Head of caudate nucleus (tissue), 42 donors: ENCODE measurements at regions not wholly inside any gene's neighbourhood (a gene's known extent, or its start where the extent isn't known, plus 50 kb on each side); places are given as distances from the start of the nearest gene placed in this dataset.

Experiments
- DNase-seq, 42 donors: peaks; one replicate each; pipeline versions ENCODE4 v3.0.0 to v3.0.0-alpha.2; 2020 to 2021; ENCODE audit warnings: mixed read lengths in 7 of 42
- intact Hi-C: fragments of 100-400 bp; cut with DNase I; formaldehyde crosslinking; loops from one replicate; pipeline ENCODE4 v1.15.0; 2022

DNA sequence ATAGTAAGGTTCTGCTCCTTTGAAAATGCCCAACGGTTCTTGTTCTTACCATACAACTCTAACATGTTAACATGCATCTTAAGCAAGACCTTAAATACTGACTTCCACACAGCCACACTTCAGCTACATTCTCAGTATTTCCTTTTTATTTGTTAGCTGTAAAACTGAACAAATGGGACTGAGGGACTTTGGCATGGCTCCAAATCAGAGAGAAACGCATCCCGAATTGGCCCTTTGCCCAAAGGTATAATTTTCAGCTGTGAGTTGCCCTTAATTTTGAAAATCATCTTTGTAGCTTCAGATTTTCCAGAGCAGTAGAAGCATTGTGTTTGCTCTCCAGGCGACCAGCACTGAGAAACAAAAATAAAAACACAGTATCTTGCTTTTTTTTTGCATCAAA, 56.4 kb downstream of the NEUROD6 start:
- intact Hi-C loops: no loop called here
- no peak for DNase-seq

DNA sequence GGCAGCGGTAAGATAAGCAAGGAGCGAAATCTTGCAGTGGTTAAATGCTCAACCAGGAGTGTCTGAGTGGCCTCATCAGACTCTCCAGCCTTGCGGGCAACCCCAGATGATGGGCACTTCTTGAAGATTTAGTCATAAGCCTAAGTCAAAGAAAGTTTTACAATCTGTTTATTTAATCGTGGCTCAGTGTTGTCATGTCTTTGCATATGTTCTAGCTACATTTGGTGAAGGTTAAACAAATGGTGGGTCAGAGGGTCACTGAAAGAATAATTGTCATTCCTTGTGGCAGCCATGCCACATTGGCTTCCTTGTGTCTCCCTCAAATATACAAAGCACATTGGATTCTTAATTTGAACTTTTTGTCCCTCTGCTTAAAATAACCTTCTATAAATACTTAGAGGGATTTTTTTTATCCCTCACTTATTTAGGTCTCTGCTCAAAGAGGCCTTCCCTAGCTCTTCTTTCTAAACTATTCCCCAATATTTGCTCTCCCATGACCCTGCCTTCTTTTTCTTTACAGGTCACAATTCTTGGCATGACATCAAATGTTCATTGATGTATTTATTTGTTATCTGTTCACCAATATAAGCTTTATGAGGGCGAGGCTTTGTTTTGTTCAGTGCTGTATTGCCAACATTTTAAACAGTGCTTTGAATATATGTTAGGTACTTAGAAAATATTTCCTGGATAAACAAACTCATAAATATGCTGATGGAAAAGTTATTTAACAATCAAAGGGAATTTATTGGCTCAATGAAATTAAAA, 68.7 kb downstream of the NEUROD6 start:
- DNase-seq: no peak
- intact Hi-C loops: no loop called here

DNA sequence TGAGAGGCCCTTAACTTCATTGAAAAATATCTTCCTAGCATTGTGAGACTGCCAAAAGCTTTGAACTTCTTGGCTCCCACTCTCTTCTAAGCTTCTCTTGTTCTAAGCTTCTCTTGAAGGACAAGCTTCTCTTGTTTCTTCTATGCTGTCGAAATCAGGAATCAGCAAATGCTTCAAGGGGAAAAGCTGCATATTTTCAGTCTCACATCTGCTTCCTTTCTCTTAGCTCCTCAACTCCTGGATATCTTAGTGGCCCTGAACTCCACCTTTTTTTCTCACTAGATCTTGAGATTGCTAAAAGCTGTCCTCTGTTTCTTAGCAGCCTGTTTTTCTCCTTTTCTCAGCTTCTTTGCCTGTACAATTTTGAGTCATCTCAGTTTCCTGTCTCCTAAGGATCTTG, 73.0 kb downstream of the NEUROD6 start:
- intact Hi-C loops: no loop called here
- no peak for DNase-seq

DNA sequence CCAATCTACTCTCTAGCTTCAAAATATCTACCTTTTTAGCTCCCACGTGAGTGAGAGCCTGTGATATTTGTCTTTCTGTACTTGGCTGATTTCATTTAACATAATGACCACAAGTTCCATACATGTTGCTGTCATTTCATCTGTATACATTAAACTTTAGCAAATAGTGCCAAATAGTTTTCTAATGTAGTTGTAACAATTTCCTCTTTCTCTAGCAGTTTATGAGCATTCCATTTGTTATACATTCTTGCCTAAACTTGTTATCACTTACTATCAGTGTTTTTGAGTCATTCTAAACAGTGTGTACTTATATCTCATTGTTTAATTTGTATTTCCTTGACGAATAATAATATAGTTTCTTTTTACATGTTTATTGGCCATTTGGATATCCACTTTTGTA, 77.2 kb downstream of the NEUROD6 start:
- no peak for DNase-seq
- intact Hi-C loops: no loop called here

DNA sequence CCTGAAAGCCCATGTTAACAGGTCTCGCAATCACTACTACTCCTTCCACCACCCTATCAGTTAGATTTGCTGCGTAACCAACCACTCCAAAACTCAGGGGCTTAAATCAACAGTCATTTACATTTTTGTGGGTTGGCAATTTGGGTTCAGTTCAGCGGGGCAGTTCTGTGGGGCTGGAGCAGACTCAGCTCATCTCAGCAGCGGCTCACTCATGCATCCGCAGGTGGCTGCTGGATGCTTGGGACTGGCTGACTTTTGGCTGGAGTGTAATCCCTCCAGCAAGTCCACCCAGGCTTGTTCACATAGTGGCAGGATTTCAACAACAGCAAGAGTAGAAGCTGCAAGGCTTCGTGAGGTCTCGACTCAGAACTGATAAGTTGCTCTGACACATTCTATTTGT, 79.2 kb downstream of the NEUROD6 start:
- intact Hi-C loops: no loop called here
- no peak for DNase-seq

DNA sequence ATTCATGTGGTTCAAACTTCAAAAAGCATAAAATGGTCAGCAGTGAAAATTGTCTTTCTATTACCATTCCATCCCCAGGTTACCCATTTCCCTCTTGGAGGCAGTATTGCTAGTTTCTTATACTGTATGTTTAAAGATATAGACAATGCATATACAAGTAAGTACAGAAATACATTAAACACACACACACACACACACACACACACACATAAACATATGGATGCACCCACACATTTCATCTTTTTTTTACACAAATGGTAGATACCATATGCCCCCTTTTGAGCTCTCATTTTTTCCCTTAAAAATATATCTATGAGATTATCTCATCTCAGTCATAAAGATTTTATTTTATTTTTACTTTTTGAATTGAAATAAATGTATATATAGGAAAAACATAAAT, 79.7 kb downstream of the NEUROD6 start:
- intact Hi-C loops: no loop called here
- DNase-seq: no peak

DNA sequence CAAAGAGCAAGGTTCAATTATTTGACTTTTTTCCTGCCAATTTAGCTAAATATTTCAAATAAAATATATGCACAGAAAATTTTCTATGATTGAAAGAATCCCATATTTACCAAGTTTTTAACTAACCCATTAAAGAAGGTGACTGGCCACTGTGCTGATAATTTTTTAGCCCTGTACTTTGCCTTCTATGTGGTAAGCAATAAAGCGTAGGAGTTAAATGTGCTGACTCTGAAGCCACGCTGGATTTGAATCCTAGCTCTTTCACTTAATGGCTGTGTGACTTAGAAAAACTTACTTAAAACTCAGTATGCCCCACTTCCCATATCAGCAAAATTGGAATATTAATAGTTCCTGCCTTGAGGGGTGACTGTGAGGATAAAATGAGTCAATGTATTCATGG, 82.1 kb downstream of the NEUROD6 start:
- no peak for DNase-seq
- intact Hi-C loops: no loop called here

DNA sequence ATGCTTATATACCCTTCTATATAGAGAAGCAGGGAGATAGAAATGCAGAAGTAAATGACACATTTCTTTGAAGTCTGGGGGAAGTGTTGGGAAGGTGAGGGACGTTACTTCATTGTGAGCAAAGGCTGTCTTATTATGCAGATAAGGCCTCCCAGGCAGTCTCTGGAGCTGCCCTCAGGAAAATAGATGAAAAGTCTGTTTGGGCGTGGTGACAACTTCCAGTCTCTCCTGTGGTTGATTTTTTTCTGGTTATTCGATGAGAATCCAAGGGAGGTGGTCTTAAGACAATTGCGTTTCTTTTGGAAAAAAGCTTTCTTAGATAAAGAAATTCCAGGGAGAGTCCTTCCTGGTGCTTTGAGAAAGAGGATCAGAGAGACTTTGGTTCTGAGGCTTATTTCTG, 84.0 kb downstream of the NEUROD6 start:
- intact Hi-C loops: no loop called here
- no peak for DNase-seq

DNA sequence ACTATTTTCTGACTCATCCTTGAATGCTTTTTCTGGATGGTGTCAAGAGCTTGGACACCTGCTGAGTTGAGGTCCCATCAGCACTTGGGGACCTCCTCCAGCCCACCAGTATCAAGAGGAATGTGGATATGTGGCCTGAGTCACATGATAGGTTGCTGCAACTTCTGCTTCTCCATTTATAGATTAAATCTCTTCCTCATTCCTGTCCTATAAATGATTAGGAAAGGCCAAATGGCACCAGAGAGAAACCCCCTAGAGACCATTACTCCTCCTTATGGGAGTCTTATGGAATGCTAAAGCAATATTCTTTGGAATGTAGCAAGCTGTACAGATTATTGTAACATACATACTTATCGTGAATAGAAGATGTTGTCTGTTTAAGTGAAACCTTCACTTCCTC, 85.6 kb downstream of the NEUROD6 start:
- intact Hi-C loops: no loop called here
- no peak for DNase-seq

DNA sequence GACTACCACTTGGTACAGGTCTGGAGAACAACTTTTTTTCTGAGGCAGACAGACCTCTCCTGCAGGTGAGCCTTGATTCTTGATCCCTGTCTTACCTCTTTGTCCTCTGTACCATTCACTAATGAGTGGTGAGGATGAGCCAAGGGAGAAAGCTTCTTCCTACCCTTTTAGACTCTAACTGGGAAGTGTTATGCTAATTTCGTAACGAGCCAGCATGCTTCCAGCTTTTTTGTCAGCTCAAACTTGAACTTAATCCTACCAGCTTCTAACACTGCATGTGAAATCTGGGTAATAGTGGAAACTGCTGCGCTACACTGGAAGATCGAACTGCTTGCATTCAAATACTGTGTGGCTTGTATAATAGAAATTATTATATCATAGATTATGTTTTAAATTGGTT, 87.0 kb downstream of the NEUROD6 start:
- DNase-seq: no peak
- intact Hi-C loops: no loop called here

DNA sequence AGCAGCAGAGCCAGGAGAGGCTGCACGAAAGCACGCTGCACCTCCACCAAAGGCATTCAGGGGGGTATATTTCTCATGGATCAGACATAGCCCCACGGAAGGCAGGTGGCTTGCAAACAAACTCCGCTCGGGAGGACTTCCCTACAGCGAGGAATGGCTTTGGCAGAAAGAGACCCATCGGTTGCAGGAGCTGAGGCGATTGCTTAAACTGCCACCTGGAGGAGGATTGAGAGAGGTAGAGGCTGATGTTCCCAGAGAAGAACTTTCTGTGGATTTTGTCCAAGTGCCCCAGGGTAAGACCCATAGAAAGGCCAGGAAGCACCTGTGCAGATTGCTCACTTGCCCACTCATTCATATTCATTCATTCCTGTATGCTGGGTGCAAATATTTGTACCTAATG, 89.1 kb downstream of the NEUROD6 start:
- intact Hi-C loops: no loop called here
- DNase-seq: no peak

DNA sequence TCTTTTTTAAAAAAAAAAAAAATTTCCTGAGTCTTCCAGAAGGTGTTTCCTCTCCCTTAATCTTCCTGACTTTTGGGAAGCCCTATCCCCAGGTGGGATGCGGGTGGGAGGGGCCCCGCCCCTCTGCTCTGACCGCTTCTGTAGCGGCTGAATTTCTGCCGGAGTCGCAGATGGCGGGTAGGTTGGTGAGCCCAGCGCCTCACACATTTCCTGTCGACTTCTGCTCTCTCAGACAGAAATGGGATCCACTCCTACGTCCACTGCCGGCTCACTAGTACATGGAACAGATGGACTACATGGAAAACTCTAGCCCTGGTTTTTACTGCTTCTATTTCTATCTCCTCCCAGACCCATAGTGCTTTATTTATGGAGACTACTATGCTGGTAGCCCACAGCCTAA, 90.9 kb downstream of the NEUROD6 start:
- DNase-seq: no peak
- intact Hi-C loops: no loop called here

DNA sequence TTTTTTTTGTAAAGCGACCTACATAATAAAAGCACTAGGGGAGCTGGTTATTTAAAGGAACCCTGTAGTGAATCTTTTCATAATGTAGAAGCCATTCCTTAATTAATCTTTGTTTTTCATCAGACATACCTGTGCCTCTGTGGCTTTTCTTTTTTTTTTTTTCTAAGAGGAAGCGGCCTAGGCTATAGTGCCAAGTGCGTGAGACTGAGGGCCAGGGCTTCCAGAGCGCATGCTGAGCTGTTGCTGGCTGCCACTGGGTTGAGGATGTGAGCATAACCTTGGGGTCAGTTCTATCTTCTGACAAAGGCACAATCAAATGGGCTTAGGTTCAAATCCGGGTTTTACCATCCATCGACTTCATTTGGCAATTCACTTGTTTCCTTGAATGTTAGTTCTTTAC, 103.7 kb downstream of the NEUROD6 start:
- DNase-seq: no peak
- intact Hi-C loops: no loop called here

DNA sequence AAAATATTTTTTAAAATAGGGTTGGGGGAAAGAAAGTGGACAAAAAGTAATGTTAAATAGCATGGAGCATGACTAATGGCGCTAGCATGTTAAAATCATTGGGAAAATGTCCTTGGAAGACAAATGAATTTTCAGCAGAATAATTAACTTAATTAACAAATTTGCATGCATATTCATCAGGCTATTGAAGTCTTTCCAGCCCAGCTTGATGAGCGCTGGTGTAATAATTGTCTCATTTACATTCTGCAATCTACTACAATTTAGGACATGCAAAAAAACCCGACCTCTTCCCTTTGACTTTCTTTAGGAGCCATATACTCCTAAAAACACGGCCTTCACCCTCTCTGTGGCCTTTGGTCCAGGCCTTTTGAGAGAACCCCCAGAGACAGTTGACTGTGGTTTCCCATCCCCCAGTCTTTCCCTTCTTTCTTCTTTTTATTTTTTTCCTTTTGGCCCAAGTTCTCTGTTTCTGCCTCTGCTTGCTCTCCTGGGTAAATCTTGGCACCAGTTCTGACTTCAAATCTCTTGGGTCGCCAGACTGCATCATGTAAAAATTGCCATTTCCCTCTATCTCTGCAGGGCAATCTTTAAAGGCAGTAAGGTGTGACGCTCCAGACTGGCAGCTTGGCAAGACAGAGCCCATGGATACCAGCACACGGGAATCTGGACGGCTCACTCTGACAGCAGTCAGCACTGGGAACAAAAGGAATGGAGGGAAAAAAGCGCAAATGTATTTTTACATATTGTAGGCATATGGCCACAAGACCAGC, 105.5 kb downstream of the NEUROD6 start:
- no peak for DNase-seq
- intact Hi-C loops: no loop called here

DNA sequence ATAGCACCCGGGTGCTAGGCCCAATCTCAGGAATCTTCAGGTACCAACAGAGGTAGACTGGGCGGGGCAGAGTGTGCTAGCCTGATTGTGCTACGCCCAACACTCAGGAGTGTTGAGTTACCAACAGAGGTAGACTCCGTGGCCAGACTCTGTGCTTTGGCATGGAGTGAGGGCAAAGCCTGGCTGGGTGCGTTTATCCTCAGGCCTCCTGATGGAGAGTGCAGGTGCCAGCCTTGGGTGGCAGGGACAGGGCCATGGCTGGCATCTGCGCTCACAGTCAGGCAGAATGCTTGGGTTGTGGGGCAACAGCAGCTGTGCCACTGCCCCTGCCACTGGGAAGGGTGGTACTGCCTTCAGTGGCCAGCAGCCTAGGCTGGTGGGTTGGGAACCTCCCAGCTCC, 111.6 kb downstream of the NEUROD6 start:
- intact Hi-C loops: no loop called here
- no peak for DNase-seq

DNA sequence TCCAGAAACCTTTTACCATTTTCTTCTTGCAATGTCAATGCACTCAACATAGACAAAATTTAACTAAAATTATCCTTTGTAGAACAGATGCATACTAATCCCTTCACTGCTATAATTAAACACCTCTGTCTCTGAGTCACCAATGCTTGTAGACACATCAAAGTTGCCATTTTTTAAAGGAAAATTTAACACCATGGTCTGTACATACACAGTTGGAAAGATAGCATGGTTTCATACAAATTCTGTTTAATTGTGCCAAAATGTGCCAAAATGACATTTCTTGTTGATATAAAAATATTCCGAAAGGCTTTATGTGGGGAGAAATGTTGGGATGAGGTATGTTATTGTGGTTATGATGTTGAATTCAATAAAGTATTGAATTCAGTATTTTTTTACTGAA, 125.8 kb downstream of the NEUROD6 start:
- intact Hi-C loops: no loop called here
- no peak for DNase-seq

DNA sequence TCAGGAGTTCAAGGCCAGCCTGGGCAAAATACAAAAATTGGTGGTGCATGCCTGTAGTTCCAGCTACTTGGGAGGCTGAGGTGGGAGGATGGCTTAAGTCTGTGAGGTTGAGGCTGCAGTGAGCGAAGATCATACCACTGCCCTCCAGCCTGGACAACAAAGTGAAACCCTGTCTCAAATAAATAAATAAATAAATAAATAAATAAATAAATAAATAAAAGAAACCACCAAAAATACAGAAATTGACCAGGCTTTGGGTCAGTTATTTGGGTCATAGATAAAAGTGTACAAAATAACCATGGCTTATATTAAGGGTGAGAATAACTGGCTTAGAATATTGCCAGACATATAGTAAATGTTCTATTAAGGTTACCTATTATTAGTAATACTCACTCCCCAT, 129.2 kb downstream of the NEUROD6 start:
- intact Hi-C loops: no loop called here
- DNase-seq: no peak

DNA sequence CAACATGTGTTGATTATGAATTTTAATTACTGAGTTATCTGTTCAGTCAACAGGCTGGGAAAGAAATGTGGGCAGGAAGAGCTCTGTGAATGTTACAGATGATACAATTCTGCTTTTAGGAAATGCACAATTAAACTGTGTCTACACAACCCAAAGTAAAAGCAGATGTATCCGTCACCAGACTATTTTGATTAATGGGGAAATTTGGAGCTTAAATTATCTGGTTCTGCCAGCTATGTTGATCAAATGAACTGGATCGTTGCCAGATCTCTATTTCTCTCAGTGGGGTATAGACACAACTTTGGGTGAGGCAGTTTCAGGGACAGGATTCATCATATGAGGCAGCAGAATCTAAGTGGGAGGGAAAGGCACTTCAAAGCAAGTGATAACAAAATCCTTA, 136.5 kb downstream of the NEUROD6 start:
- intact Hi-C loops: no loop called here
- DNase-seq: no peak

DNA sequence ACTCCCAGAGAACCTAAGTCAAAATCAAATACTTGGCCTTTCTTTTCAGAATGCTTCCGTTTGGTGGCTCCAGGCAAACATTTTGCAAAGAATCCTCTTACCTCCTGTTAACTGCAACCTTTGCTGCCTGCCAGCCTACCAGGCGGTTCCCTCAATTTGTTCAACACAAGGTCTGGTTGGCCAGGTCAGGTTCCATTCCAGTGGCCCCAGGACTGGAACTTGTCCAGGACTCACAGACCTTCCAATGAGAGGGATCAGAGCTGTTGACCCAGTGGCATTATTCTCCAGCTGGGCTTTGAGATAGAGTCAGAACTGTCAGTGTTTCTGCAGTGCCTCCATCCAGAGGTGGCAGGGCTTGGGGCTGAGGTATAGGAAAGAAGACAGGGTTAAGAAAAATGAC, 137.0 kb downstream of the NEUROD6 start:
- intact Hi-C loops: no loop called here
- no peak for DNase-seq

DNA sequence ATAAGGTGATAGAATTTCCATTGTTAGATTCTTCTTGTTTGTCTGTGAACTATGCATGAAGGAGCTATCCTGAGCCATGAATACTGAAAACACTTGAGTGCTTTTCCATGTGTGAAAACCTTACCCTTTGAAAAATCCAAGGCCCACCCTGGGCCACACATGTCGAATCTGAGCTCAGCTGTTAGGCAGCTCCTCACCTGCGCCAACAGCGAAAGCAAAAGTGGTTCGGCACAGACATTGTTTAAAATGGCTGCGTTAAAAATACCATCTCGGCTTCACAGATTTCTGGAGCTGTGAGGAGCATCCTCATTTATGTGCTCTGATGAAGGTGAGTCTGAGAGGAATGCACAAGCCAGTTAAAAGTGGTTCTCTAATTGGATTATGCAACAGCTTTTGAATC, 137.7 kb downstream of the NEUROD6 start:
- intact Hi-C loops: no loop called here
- DNase-seq: peak in 2 of 42 donors; percentile 9 to 12

DNA sequence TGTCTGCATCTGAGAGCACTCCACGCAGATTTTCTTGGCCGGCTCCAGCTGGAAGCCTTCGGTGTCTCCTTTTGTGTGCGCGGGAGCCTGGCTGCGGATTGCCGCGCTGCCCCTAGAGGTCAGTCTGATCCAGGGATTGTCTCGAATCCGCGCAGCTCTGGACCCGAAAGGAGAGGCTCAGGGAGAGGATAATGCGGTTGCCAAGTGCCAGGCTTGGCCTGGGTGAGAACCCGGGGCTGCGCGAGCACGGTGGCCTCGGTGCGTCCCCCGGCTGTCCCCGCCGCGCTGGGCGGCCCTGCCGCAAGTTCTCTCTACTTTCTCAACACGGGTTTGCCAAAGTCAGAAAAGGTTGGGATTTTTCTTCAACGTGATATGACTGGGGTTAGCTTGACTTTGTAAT, 140.9 kb downstream of the ADCYAP1R1 start:
- intact Hi-C loops: no loop called here
- peak; percentile 49 to 91 (median 77) for DNase-seq
